IMR-90 (cell line): ENCODE measurements at regions not wholly inside any gene's neighbourhood (a gene's known extent, or its start where the extent isn't known, plus 50 kb on each side); places are given as distances from the start of the nearest gene placed in this dataset.

Experiments
- CEBPB ChIP-seq: IDR thresholded peaks from 2 replicates; pipeline ENCODE4 v1.6.1; 2012; ENCODE audit warnings: low read depth, low read length, improper control_type of control experiment
- NFE2L2 ChIP-seq: fragments of 150-350 bp; IDR thresholded peaks from 2 replicates; pipeline ENCODE4 v1.6.1; 2016; ENCODE audit warnings: low read depth, mild to moderate bottlenecking, low read length
- POLR2A ChIP-seq: IDR thresholded peaks from 2 replicates; pipeline ENCODE4 v1.6.1; 2012; ENCODE audit warnings: mild to moderate bottlenecking, low read depth, low read length
- SMC3 ChIP-seq: fragments of 150-350 bp; IDR thresholded peaks from 2 replicates; pipeline ENCODE4 v1.6.1; 2016; ENCODE audit warnings: low read depth, mild to moderate bottlenecking, antibody characterized with exemption, low read length, moderate library complexity
- TF ChIP-seq, protein P1 (sequence below): conservative IDR thresholded peaks from 2 replicates; pipeline ENCODE4 v1.5.1; 2012; ENCODE audit warnings: mild to moderate bottlenecking, low read depth, low read length, improper control_type of control experiment

DNA sequence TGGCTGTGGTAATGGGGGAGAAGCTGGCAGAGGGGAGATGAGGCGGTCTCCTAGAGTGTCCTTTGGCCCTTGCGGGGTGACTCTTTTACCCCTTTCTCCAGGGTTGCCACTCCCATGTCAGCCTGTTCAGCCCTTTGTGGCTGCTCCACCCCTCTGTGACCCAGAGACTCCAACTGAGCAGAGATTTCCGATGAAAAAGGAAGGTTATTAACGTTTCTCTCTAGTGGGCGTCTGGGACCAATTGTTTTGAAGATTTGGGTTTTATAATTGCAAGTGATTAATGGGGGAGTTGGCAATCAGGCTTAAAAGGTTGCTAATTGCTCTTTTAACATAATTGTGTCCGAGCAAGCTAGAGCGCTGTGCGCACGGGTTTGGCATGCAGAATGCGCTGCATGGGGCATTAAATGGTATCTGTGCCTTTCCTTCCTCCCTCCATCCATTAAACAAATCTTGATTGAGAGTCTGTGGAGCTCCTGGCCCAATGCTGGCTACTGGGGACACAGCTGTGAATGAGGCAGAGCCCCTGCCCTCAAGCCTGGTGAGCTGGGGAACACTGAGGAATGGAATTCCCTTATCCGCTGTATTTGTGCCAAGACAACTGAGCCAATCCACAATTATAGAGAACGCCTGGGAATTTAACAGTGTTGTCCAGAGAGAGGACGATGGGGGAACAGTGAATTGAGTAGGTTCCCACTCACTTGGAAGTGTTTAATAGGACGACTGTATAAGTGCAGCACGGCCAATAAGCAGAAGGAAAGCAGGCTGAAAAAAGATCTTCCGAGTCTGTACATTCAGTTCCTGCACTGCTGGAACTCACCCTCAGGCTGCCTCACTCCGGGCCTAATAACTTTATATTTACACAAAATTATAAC lies 295.9 kb downstream of the MIAT start:
- TF ChIP-seq, protein P1, sequence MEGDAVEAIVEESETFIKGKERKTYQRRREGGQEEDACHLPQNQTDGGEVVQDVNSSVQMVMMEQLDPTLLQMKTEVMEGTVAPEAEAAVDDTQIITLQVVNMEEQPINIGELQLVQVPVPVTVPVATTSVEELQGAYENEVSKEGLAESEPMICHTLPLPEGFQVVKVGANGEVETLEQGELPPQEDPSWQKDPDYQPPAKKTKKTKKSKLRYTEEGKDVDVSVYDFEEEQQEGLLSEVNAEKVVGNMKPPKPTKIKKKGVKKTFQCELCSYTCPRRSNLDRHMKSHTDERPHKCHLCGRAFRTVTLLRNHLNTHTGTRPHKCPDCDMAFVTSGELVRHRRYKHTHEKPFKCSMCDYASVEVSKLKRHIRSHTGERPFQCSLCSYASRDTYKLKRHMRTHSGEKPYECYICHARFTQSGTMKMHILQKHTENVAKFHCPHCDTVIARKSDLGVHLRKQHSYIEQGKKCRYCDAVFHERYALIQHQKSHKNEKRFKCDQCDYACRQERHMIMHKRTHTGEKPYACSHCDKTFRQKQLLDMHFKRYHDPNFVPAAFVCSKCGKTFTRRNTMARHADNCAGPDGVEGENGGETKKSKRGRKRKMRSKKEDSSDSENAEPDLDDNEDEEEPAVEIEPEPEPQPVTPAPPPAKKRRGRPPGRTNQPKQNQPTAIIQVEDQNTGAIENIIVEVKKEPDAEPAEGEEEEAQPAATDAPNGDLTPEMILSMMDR = no peak
- TF ChIP-seq POLR2A (no peak), SMC3 (no peak), CEBPB (no peak), NFE2L2 (no peak)
